HepG2 (cell line): ENCODE measurements at regions not wholly inside any gene's neighbourhood (a gene's known extent, or its start where the extent isn't known, plus 50 kb on each side); places are given as distances from the start of the nearest gene placed in this dataset.

ENCODE experiments used
- ATAC-seq: fragments of 200-7000 bp; cut with Tn5 transposase; 3 replicates; pipeline ENCODE4 v1.9.1; 2020; ENCODE audit warnings: mild to moderate bottlenecking, moderate library complexity
- BruUV-seq: library from RNA; stranded (reverse); fragments of 400-500 nt; replicated peaks from 2 replicates; lab custom pipeline; 2021; lab: Mats Ljungman, UMichigan
- CTCF ChIA-PET: fragments of 300-600 bp; formaldehyde crosslinking; extraction: SDS; loops from one replicate; lab custom pipeline; 2021; ENCODE audit warnings: low total read pairs, inconsistent platforms, low intra/inter-chr PET ratio; lab: Yijun Ruan, JAX
- POLR2A ChIA-PET: fragments of 350-600 bp; sonication (Branson Sonifier 250); formaldehyde crosslinking; loops from one replicate; lab custom pipeline; 2020; ENCODE audit warnings: antibody characterized with exemption, inconsistent platforms; lab: Yijun Ruan, JAX
- DNase-seq: peaks from one replicate; pipeline ENCODE4 v3.0.0-alpha.2; 2015; ENCODE audit warnings: low spot score
- FAIRE-seq: peaks from 3 replicates; lab custom pipeline; 2011; peaks lifted over from hg19 to GRCh38; lab: Jason Lieb, UNC
- H2AFZ ChIP-seq: one replicate; pipeline ENCODE4 v1.6.1; 2011; ENCODE audit warnings: low read length, inconsistent platforms
- H3K27ac ChIP-seq: fragments of 300-600 bp; 3 replicates; pipeline ENCODE4 v1.8.0; 2011; ENCODE audit warnings: mixed run types, mild to moderate bottlenecking, mixed read lengths, low read length, inconsistent platforms; ENCODE audit not compliant: insufficient read depth; ENCODE audit errors: extremely low read length
- H3K27me3 ChIP-seq, 2 experiments: fragments of 200-600 bp in 1 of 2; 2 replicates in 1 of 2; 3 replicates in 1 of 2; pipeline versions ENCODE4 v1.6.0 to v1.8.0; 2011; ENCODE audit warnings: low read length in 2 of 2, mild to moderate bottlenecking in 2 of 2, moderate library complexity in 2 of 2, inconsistent platforms in 1 of 2; ENCODE audit not compliant: insufficient read depth in 2 of 2, control insufficient read depth in 1 of 2
- H3K36me3 ChIP-seq, 2 experiments: fragments of 200-600 bp in 1 of 2; replicated peaks in 1 of 2; 2 replicates in 1 of 2; 3 replicates in 1 of 2; pipeline versions ENCODE4 v1.5.1 to v1.8.0; 2011; ENCODE audit warnings: low read length in 2 of 2, inconsistent platforms in 1 of 2; ENCODE audit not compliant: insufficient read depth in 2 of 2, control insufficient read depth in 1 of 2
- H3K4me1 ChIP-seq: 2 replicates; pipeline ENCODE4 v1.5.1; 2012; ENCODE audit warnings: low read length, inconsistent platforms; ENCODE audit not compliant: insufficient read depth
- H3K4me2 ChIP-seq: 2 replicates; pipeline ENCODE4 v1.6.0; 2011; ENCODE audit warnings: low read depth, low read length, inconsistent platforms
- H3K4me3 ChIP-seq, 3 experiments: fragments of 200-600 bp in 1 of 3; sonication (generic), shearing (Covaris generic) in 1 of 3; replicated peaks in 1 of 3; 2 replicates each; pipeline ENCODE4 v1.5.1; 2011 to 2016; ENCODE audit warnings: low read length in 3 of 3, inconsistent platforms in 2 of 3, low read depth in 2 of 3, mild to moderate bottlenecking in 2 of 3, control low read depth in 1 of 3, mixed read lengths in 1 of 3; ENCODE audit not compliant: insufficient read depth in 1 of 3
- H3K79me2 ChIP-seq: one replicate; pipeline ENCODE4 v1.6.1; 2011; ENCODE audit warnings: low read length, inconsistent platforms; ENCODE audit not compliant: insufficient read depth
- H3K9ac ChIP-seq: 2 replicates; pipeline ENCODE4 v1.6.0; 2011; ENCODE audit warnings: mild to moderate bottlenecking, low read depth, low read length, inconsistent platforms; ENCODE audit not compliant: insufficient read depth
- H3K9me3 ChIP-seq: 2 replicates; pipeline ENCODE4 v1.5.1; 2012; ENCODE audit warnings: mild to moderate bottlenecking, low read length
- H4K20me1 ChIP-seq: 2 replicates; pipeline ENCODE4 v1.6.0; 2011; ENCODE audit warnings: inconsistent platforms, mild to moderate bottlenecking, low read length, moderate library complexity; ENCODE audit not compliant: insufficient read depth
- ARNT ChIP-seq: fragments of 450-650 bp; IDR thresholded peaks from 2 replicates; pipeline ENCODE4 v1.6.1; 2017
- ATF7 ChIP-seq, 2 experiments: fragments of 450-650 bp in 1 of 2; sonication (generic) in 1 of 2; formaldehyde crosslinking in 1 of 2; IDR thresholded peaks; 2 replicates each; pipeline versions ENCODE4 v1.4.0 to v1.6.1; 2016 to 2020; ENCODE audit warnings: antibody characterized with exemption in 1 of 2, mild to moderate bottlenecking in 1 of 2, missing genetic modification reagents in 1 of 2
- CC2D1A ChIP-seq: sonication (generic); formaldehyde crosslinking; IDR thresholded peaks from 2 replicates; pipeline ENCODE4 v1.8.1; 2023; ENCODE audit warnings: mild to moderate bottlenecking, missing genetic modification reagents
- CHD4 ChIP-seq: fragments of 200-600 bp; sonication (generic); IDR thresholded peaks from 2 replicates; pipeline ENCODE4 v1.7.0; 2017; ENCODE audit warnings: mild to moderate bottlenecking, low read length, borderline replicate concordance
- ELF3 ChIP-seq: IDR thresholded peaks from 2 replicates; pipeline ENCODE4 v1.6.1; 2016; ENCODE audit warnings: missing genetic modification reagents, missing compliant biosample characterization
- HNRNPLL ChIP-seq: fragments of 200-400 bp; formaldehyde crosslinking; IDR thresholded peaks from 2 replicates; pipeline ENCODE4 v1.6.1; 2017; ENCODE audit warnings: mild to moderate bottlenecking, low read depth, low read length; ENCODE audit not compliant: poor library complexity, severe bottlenecking
- MBNL3 ChIP-seq: fragments of 250-450 bp; sonication (Bioruptor Pico); conservative IDR thresholded peaks from 2 replicates; pipeline ENCODE4 v1.8.0; 2022; ENCODE audit warnings: mild to moderate bottlenecking, inconsistent platforms
- NCOR1 ChIP-seq: fragments of 200-600 bp; sonication (generic); IDR thresholded peaks from 2 replicates; pipeline ENCODE4 v1.7.0; 2017; ENCODE audit warnings: antibody characterized with exemption, low read length, borderline replicate concordance
- STAT5B ChIP-seq: sonication (generic); formaldehyde crosslinking; IDR thresholded peaks from 2 replicates; pipeline ENCODE4 v1.4.0; 2020; ENCODE audit warnings: missing genetic modification reagents
- ZNF619 ChIP-seq: sonication (generic); formaldehyde crosslinking; IDR thresholded peaks from 2 replicates; pipeline ENCODE4 v1.4.0; 2020; ENCODE audit warnings: mild to moderate bottlenecking, missing genetic modification reagents
- ZNF761 ChIP-seq: sonication (generic); formaldehyde crosslinking; conservative IDR thresholded peaks from 2 replicates; pipeline ENCODE4 v1.4.0; 2020; ENCODE audit warnings: mild to moderate bottlenecking, missing genetic modification reagents
- WGBS: methylation state at CpG from one replicate; pipeline ENCODE4 v1.1.6; 2017; ENCODE audit warnings: low lambda C conversion rate; 5-methylcytosine and 5-hydroxymethylcytosine counted together
- in situ Hi-C: cut with HindIII; loops from 2 replicates; pipeline ENCODE4 v1.10.0; 2017; ENCODE audit warnings: low pct_unique_long_range_greater_than_20kb; ENCODE audit not compliant: extremely low pct_ligation_motif_present
- intact Hi-C: fragments of 100-400 bp; cut with micrococcal nuclease; formaldehyde crosslinking; loops from one replicate; pipeline ENCODE4 v1.10.0; 2022; ENCODE audit not compliant: unreplicated experiment
- TF ChIP-seq, protein P1 (sequence below): sonication (generic); formaldehyde crosslinking; IDR thresholded peaks from 2 replicates; pipeline ENCODE4 v1.4.0; 2020; ENCODE audit warnings: mild to moderate bottlenecking, low read depth, missing genetic modification reagents
- TF ChIP-seq, protein P2 (sequence below): sonication (generic); formaldehyde crosslinking; conservative IDR thresholded peaks from 2 replicates; pipeline ENCODE4 v1.4.0; 2020; ENCODE audit warnings: mild to moderate bottlenecking, missing genetic modification reagents, moderate library complexity

DNA sequence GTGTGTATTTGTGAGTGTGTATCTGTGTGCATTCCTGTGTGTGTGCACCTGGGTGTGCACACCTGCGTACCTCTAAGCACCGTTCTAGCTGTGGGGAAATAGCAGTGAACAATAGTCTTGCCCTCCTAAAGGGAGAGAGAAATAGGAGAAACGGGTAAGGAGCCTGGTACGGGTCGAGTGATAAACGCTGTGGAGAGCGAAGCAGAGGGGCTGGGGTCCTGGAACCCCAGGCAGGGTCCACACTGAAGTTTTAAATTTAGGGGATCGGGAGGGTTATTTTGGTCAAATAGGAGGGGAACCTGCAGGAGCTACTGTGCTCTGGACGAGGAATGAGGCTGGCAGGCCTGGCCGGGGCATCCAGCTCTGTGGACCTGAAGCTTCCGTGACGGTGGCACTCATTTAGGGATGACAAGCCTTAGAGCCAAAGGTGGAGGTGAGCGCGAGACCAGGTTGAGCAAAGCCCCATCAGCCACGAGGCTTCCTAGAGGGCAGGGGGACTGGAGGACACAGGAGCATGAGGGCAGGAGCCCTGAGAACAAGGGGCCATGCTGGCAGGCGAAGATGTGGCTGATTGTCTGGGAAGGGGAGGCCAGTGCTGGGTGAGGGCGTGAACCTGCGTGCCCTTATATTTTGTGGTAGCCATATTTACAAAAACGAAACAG is 188.0 kb downstream of the RTP5 start:
- Histone ChIP-seq H3K4me1 (peaks cover 21% of the 10 kb centered on the region), H3K27me3 (peaks cover 0 to 15% of the 10 kb centered on the region in 2 experiments; a peak in 3 of 5 replicates), H3K4me3 (no peak overlapping the region), H3K79me2 (no peaks in the 10 kb centered on the region), H2AFZ (no peak overlapping the region), H3K9ac (no peak overlapping the region), H4K20me1 (no peaks in the 10 kb centered on the region), H3K36me3 (no peaks in the 10 kb centered on the region), H3K9me3 (no peaks in the 10 kb centered on the region; the same call in 1 of the 2 replicates), H3K27ac (no peak overlapping the region), H3K4me2 (no peak overlapping the region)
- DNase-seq: no peak
- CTCF ChIA-PET: no interaction called here
- TF ChIP-seq ELF3 (no peak), ZNF761 (CRISPR knock-in tag) (no peak), MBNL3 (CRISPR knock-in tag) (no peak), STAT5B (CRISPR knock-in tag) (no peak), HNRNPLL (no peak), CHD4 (no peak), NCOR1 (no peak), ZNF619 (CRISPR knock-in tag) (no peak), ARNT (no peak), CC2D1A (no peak), ATF7 (IDR thresholded peaks at IDR 0.05) (no peak), ATF7 (CRISPR knock-in tag; IDR thresholded peaks at IDR 0.05) (no peak)
- TF ChIP-seq, protein P1, sequence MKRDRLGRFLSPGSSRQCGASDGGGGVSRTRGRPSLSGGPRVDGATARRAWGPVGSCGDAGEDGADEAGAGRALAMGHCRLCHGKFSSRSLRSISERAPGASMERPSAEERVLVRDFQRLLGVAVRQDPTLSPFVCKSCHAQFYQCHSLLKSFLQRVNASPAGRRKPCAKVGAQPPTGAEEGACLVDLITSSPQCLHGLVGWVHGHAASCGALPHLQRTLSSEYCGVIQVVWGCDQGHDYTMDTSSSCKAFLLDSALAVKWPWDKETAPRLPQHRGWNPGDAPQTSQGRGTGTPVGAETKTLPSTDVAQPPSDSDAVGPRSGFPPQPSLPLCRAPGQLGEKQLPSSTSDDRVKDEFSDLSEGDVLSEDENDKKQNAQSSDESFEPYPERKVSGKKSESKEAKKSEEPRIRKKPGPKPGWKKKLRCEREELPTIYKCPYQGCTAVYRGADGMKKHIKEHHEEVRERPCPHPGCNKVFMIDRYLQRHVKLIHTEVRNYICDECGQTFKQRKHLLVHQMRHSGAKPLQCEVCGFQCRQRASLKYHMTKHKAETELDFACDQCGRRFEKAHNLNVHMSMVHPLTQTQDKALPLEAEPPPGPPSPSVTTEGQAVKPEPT (CRISPR knock-in tag): no peak
- TF ChIP-seq, protein P2, sequence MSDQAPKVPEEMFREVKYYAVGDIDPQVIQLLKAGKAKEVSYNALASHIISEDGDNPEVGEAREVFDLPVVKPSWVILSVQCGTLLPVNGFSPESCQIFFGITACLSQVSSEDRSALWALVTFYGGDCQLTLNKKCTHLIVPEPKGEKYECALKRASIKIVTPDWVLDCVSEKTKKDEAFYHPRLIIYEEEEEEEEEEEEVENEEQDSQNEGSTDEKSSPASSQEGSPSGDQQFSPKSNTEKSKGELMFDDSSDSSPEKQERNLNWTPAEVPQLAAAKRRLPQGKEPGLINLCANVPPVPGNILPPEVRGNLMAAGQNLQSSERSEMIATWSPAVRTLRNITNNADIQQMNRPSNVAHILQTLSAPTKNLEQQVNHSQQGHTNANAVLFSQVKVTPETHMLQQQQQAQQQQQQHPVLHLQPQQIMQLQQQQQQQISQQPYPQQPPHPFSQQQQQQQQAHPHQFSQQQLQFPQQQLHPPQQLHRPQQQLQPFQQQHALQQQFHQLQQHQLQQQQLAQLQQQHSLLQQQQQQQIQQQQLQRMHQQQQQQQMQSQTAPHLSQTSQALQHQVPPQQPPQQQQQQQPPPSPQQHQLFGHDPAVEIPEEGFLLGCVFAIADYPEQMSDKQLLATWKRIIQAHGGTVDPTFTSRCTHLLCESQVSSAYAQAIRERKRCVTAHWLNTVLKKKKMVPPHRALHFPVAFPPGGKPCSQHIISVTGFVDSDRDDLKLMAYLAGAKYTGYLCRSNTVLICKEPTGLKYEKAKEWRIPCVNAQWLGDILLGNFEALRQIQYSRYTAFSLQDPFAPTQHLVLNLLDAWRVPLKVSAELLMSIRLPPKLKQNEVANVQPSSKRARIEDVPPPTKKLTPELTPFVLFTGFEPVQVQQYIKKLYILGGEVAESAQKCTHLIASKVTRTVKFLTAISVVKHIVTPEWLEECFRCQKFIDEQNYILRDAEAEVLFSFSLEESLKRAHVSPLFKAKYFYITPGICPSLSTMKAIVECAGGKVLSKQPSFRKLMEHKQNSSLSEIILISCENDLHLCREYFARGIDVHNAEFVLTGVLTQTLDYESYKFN (CRISPR knock-in tag): no peak
- POLR2A ChIA-PET: no interaction called here
- no peak for ATAC-seq
- WGBS: 71% methylated on average over 19 of the region's 19 CpGs
- BruUV-seq: no TSS peak
- in situ Hi-C loops: no loop called here
- FAIRE-seq: no peak
- intact Hi-C loops: no loop called here
